AG09309 (cell line): ENCODE measurements at regions not wholly inside any gene's neighbourhood (a gene's known extent, or its start where the extent isn't known, plus 50 kb on each side); places are given as distances from the start of the nearest gene placed in this dataset.
"Not testable (repeated sequence)": the region's sequence is repeated elsewhere in the genome, so short reads cannot be mapped to it uniquely, and the experiment has no call there.

Source experiments
- DNase-seq: peaks from one replicate; pipeline ENCODE4 v3.0.0-alpha.2; 2010; ENCODE audit warnings: low read depth
- H3K4me3 ChIP-seq: 2 replicates; pipeline ENCODE4 v1.5.1; 2011; ENCODE audit warnings: mild to moderate bottlenecking, low read depth, low read length, moderate library complexity; ENCODE audit not compliant: control insufficient read depth
- CTCF ChIP-seq: IDR thresholded peaks from 2 replicates; pipeline ENCODE4 v1.5.1; 2011; ENCODE audit warnings: mild to moderate bottlenecking, low read depth, low read length, inconsistent platforms; ENCODE audit not compliant: insufficient read depth, control insufficient read depth; ENCODE audit errors: missing control alignments

GRCh38 chr18:41875094-41875780 is 79.8 kb upstream of the PIK3C3 start:
- no peak overlapping the region for H3K4me3 ChIP-seq
- TF ChIP-seq CTCF: no peak
- no peak for DNase-seq

- DNase-seq: peak; percentile 10
- no peak overlapping the region for H3K4me3 ChIP-seq
- TF ChIP-seq CTCF: no peak
Measured at GRCh38 chr18:41873730-41874129, 81.3 kb upstream of the PIK3C3 start.

GRCh38 chr18:41872206-41872605 is 82.8 kb upstream of the PIK3C3 start:
- no peak for DNase-seq
- no peak for TF ChIP-seq CTCF
- no peak overlapping the region for H3K4me3 ChIP-seq

- TF ChIP-seq CTCF: no peak
- DNase-seq: no peak
- H3K4me3 ChIP-seq: no peak overlapping the region
Measured at GRCh38 chr18:41871229-41872000, 83.6 kb upstream of the PIK3C3 start.

- no peak overlapping the region for H3K4me3 ChIP-seq
- TF ChIP-seq CTCF: no peak
- DNase-seq: no peak
Measured at GRCh38 chr18:41870817-41871216, 84.2 kb upstream of the PIK3C3 start.

GRCh38 chr18:41870191-41870590 is 84.8 kb upstream of the PIK3C3 start:
- no peak overlapping the region for H3K4me3 ChIP-seq
- DNase-seq: no peak
- TF ChIP-seq CTCF: no peak

GRCh38 chr18:41865796-41866195 is 89.2 kb upstream of the PIK3C3 start:
- H3K4me3 ChIP-seq, DNase-seq: not testable (repeated sequence)
